GM21515 (cell line): ENCODE measurements at regions not wholly inside any gene's neighbourhood (a gene's known extent, or its start where the extent isn't known, plus 50 kb on each side); places are given as distances from the start of the nearest gene placed in this dataset.
"Not testable (repeated sequence)": the region's sequence is repeated elsewhere in the genome, so short reads cannot be mapped to it uniquely, and the experiment has no call there.

Source experiments
- ATAC-seq: cut with Tn5 transposase; IDR thresholded peaks from one replicate; pipeline ENCODE4 v1.9.1; 2021; ENCODE audit not compliant: unreplicated experiment

DNA sequence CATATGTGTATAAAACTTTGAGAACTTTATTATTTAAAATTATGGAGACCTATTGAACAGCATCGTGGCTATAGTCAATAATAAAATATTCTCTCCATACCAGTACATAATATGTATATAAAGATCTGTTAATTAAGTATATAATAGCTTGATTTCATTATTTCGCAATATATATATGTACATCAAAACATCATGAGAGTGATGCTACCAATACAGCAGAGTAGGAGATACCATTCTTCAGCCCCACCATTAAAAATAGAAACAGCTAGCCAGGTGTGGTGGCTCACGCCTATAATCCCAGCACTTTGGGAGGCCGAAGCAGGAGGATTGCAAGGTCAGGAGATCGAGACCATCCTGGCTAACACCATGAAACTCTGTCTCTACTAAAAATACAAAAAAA lies 1755.3 kb upstream of the SPRY2 start:
- no peak for ATAC-seq

DNA sequence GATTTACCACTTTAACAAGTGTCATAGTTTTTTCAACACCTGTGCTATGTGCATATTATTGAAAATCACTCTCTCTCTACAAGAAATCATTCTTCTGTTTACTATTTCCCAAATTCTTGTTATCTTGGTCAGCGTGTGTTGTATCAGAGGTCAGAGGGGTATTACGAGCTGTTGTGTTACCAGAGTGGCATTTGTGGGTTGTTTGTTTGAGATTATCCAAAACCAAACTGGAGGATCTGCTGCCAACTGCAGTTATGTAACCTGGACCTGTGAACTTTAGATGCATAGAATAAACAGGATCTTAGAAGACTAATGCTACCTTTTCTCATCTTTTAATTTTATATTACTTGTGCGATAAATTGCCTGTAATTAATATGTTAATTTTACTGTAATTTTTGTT lies 1751.4 kb upstream of the SPRY2 start:
- ATAC-seq = no peak

DNA sequence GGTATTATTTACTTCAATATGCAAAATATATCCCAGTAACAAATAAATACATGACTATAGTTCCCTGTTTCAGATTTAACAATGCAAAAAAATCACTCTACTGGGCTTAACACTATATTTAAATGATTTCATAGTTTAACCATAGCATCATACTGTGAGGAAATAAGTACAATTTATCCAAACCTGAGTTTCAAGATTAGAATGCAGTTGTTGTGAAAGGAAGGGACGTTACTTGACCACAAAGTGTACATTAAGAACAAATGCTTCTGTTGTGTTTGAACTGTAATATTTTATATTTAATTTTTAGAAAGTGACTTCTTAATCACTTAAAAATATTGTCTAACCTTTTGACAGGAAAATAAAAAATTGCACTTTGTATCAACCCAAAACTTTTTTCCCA lies 1747.9 kb upstream of the SPRY2 start:
- no peak for ATAC-seq

DNA sequence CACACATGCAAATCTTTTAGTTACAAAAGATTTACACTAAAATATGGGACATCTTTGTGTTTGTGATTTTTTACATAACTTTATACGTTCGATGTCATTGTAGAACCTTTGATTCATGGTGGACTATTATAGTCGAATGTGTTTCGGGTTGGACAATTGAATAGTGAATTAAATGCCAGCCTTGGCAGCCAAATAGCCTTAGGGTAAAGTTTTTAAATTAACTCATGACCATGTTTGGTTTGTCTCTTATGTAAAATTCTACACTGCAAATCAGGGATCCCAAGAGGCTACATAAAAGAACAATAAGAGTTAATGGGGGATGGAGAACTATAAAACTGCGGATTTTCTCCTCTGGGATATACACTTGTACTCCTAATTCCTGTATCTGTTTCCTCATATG lies 1735.6 kb upstream of the SPRY2 start:
- ATAC-seq = no peak

DNA sequence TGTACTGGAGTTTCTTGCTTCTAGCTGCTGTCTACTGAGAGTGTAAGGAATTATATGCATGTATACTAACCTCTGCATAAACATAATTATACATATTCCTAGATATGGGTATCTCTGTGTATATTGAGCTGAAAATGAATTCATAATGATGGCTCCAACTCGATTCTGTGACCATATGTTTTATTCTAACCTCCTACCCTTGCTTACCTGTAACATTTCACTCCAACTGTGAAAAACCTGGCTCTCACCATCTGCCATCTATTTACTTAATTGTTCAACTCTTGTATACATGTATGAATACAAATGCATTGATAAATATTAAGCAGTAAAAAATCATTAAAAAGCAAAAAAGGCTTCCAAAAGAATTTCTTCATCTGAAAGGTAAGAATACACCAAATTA lies 1729.5 kb upstream of the SPRY2 start:
- no peak for ATAC-seq

DNA sequence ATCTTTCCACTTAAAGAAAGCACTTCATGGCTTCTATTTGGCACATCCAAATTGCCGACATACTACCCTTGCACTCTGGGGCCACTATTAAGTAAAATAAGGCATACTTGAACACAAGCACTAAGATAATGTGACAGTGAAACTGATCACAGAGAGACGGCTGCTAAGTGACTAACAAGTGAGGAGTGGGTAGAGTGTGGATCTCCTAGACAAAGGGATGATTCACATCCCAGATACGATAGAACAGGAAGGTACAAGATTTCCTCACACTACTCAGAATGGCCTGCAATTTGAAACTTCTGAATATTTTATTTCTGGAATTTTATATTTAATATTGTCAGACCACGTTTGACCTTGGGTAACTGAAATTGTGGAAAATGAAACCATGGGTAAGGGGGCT lies 1721.8 kb upstream of the SPRY2 start:
- ATAC-seq = no peak

DNA sequence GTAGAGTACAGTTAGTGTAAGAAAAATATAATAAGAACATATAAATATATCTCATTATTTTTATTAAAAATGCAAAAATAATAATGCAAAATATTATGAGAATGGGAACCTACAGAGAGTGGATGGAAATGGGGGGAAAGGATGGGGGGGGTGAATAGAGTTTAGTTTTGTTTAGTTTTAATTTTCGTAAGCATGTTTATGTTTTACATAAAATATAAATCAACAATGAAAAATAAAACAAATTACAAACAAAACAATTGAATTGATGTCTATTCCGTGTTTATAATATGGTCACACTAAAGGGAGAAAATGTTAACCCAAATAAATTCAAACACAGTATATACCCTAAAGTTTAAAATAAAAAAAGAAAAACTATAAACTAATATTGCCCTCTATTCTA lies 1717.4 kb upstream of the SPRY2 start:
- ATAC-seq = no peak

DNA sequence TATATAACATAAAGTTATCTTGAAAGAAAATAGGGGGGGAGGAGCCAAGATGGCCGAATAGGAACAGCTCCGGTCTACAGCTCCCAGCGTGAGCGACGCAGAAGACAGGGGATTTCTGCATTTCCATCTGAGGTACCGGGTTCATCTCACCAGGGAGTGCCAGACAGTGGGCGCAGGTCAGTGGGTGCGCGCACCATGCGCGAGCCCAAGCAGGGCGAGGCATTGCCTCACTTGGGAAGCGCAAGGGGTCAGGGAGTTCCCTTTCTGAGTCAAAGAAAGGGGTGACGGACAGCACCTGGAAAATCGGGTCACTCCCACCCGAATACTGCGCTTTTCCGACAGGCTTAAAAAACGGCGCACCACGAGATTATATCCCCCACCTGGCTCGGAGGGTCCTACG lies 1704.4 kb upstream of the SPRY2 start:
- ATAC-seq = not testable (repeated sequence)

DNA sequence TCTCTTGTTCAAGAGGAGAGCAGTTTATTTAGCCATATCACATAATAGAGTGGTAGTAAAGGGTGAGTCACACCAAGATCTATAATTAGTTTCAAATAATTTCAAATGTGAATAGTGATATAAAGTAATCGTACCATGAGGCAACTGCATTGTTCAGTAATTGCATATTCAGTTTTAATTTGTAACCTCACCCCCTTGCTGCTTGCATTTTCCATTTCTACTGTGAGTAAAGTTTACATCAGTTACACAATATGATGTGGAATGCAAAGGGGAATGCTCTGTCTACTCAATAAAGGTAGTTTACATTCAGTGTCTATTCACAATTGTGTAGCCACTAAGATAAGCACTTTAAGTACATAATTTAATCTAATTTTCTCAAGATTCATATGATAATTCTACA lies 1695.7 kb upstream of the SPRY2 start:
- no peak for ATAC-seq

DNA sequence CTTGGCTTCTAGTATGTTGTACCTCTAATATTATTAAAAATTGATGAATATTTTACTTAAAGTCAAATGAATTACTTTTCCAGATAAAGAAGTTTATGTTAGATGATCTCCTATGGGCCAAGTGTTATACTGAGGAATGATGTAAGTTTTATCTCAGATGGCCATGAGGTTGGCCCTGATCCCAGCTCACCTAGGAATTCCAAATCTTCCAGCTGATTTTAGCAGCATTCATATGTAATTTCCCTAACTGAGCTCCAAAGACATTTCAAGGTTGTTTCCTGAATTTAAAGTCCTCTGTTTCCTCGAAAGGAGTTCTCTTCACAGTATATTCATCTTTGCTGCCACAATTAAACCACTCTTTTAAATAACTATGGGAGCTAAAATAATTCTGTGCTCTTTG lies 1670.4 kb upstream of the SPRY2 start:
- ATAC-seq = no peak

DNA sequence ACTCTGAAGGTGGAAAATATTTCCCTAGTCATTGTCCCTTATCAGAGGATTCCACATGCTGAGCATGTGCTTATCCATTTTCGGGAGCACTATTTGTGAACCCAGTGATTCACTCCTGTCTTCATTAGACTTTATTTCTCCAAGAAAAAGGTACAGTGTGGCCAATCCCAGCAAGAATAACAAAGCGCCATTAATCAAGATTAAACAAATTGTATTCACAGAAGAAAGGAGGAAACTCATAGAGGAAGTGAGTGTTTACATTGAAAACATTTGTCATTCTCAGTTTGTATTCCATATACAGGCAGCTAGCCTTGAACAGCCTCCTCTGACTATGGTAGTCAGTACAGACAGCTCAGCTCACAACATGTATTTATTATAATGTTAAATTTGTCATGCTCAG lies 1669.9 kb upstream of the SPRY2 start:
- no peak for ATAC-seq

DNA sequence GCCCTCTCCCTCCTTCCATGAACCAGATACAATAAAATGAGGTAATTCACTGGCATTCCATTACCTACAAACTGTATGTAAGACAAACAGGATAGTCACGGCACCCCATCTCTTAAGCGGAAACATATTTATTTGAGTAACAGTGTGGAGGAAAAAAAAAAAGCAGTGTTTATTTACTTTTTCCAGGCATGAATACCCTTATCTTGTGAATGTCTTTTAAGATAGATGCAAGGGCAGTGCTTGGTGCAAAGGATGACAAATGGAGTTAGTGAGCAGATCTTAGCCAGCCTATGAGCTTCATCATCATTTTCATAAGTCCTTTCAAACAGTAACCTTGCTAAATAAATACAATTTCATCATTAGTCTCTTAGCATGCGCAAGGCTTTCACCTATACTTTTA lies 1661.8 kb upstream of the SPRY2 start:
- ATAC-seq = no peak

DNA sequence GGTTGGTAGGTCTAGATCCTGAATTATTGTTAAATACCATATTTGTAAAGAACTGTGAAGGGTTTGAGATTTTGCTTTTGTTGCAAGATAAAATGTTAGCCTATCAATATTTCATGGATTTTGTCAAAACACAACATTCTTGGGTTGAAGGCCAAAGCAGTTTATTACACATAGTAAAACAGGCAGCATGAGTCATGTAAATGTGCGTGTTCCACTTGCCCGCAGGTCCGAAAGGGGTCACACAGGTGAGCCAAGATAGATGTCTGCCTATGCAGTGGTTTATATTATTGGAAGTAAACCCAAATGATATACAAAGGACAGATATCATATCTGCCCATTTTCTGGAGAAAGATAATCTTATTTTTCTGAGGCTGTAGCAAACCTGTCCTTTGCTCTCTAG lies 1654.4 kb upstream of the SPRY2 start:
- ATAC-seq = no peak

DNA sequence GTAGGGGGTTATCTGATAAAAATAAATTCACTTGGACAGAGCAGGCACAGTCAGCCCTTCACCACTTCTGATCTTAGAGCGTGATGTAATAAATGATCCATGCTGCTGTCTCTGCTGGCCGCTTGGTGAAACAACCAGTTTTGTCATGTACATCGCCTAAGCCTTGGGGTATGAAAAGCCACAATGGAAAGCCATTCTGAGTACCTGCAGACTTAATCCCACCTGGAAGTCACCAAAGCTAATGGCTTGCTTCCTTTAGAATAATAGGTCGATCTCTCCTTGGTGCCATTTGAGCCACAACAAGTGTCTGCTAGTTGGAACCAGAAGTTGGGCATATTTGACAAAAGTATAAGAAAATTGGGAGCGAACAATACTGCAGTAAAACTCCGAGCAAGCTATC lies 1649.7 kb upstream of the SPRY2 start:
- ATAC-seq = no peak

DNA sequence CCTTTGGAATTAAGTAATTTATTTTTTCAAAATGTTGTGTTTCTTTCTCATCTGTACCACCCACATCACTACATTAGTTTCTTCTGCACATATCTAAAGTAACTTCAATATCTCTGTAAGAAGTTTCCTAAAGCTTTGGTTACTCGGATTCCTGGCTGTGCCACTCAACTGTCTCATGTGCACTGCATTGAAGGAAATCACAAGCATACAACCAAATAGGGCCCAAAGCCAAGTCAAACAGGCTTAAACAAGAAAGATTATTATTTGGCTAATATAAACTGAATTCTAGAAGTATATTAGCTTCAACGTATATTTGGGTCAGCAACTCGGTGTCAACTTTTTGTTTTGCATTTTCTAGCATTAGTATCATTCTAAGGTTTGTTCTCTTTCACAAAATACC lies 1647.6 kb upstream of the SPRY2 start:
- no peak for ATAC-seq

DNA sequence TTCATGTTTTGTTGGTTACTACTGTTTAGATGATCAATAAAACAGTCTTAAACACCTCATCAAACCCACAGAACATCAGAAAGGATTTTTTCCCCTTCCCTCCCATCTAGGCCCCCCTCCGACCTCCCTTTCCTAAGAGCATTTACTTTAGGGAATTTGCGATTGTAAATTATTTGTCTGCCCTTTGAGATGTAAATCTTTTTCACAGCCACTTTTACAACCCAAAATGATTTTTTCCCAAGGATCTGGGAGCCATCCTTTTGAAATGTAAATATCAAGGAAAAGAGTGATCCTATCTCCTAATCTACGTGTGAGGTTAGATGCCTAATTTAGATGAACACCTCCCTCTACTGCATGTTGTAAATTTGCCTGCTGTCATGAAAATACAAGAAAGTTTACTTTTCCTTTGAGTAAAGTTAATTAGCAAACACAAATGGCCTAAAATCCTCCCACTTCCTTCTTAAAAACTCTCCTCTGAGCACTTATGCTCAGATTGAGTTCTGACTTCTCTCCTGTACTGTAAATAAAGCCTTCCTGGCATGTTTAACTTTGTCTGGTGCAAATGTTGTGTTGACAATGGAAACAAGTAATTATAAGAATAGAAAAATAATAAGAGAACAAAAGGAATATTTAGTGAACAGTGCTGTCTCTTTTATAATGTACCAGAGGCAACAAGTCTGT lies 1646.9 kb upstream of the SPRY2 start:
- no peak for ATAC-seq

DNA sequence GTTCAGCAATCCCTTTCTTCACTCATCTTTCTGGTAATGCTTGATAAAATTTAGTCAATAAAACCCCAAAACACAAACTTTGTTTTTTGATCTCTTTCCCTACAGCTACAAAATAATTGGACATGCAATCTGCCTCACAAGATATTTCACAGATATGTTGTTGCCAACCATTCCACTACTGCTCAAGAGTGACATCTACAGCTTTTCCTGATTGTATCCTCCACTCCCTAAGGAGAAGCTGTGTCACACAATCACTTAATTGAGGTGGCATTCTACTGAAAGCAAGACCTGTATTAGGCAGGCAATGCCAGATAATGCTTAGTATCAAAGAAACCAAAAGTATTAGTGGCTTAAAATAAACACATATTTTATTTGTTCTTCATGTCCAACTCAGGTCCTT lies 1646.2 kb upstream of the SPRY2 start:
- no peak for ATAC-seq

DNA sequence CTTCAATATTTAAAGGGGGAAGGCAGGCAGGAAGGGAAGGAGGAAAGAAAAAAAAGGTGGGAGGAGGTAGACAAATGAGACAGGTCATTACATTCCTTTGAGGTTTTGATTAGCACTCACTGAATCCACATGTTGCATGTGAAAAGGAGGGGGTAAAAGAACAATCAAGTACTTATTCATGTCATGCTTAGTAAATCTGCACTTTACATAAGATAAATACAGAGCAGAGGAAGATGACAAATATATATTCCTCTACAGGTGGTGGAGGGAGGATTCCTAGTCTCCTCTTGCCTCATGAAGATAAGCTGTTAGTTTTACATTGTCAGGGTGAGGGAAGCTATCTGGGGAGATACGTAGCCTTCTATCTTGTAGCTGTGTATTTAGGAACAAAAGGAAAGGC lies 1645.4 kb upstream of the SPRY2 start:
- no peak for ATAC-seq

DNA sequence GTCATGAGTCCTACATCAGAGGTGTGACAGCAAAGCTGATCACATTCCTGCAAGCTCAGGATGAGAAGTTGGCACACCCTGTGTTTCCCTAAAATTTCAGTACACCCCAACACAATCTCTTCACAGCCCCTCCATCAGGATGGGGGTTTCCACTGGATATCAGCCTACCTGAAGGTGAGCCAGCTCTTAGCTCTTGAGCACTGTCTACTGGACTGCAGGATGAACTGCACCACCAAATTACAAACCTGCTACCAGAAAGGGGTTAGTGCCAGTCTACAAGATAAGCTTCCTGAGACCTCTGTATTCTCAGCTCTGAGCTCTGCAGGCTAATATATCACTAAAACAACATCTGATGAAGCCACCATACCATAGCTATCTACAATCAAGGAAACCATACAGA lies 1616.2 kb upstream of the SPRY2 start:
- ATAC-seq = no peak

DNA sequence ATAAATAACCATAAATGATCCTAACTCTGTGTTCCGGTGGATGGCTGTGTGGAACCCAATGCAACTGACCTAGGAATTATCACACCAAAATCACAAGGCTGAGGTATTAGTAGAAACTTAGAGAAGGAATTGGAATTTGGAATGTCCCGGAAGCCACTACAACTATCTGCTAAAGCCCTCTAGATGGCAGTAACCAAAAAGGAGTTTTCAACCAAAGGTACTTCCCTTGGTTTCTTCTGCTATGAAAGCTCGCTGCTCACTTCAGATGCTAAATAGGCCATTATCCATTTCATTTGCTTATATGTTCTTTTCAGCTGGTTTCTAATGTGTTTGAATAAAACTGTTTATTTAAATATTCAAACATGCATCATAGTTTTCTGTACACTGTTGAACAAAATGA lies 1589.1 kb upstream of the SPRY2 start:
- ATAC-seq = no peak

DNA sequence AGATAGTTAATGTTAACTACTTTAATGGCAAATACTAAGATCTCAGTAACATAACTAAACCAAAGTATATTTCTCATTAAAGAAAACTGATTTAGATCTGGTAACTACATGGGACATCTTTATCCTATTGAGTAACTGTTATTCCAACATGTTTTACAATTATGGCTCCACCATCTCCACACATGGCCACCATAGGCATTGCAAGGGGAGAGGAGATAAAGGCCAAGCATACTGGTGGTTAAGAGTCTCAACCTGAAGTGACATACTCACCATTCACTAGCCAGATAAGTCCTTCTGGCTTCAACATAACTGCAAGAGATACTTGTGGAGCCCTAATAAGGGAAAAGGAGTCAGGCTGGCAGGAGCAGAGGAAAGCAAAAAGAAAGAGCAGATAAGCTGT lies 1586.4 kb upstream of the SPRY2 start:
- no peak for ATAC-seq

DNA sequence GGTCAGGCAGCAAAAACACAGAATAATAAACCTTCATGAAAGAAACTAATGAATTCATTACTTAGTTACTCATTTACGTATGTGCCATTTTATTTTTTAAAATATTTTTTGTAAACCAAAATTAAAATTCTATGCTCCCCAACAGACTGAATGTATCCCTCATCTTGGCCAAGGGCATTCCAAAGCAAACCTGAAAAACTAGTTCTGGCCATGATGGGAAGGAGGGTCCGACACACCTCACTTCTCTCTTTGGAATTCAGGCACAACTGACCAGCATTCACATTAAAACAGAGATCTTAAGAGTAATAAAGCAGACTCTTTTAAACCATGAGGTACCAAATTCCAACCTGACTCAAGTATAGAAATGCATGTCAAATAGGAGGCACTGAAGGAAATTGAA lies 1576.9 kb upstream of the SPRY2 start:
- no peak for ATAC-seq

DNA sequence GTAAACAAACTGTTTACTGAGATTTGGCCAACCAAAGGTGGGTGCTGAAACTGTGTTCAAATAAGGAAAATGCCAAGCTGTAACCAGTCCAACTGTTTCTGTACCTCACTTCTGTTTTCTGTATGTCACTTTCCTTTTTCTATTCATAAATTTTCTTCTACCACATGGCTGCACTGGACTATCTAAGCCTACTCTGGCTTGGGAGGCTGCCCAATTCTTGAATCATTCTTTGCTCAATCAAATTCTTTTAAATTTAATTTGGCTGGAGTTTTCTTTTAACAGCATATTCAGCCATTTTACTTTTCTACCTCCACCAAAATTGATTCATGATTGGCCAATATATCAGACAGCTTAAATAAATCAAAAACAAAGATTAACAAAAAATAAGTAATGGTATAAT lies 1575.5 kb upstream of the SPRY2 start:
- ATAC-seq = no peak
